ENCODE measurements at regions not wholly inside any gene's neighbourhood (a gene's known extent, or its start where the extent isn't known, plus 50 kb on each side); places are given as distances from the start of the nearest gene placed in this dataset.

GRCh38 chr18:64765908-64766307 lies 617.0 kb upstream of the LINC00305 start:
- H3K4me2 ChIP-seq (ENCODE audit: low read depth, low read length) = no peak overlapping the region
- 0% methylated on average over 3 of the region's 3 CpGs for WGBS (ENCODE audit: low lambda C conversion rate)
- H3K79me2 ChIP-seq (ENCODE audit: insufficient read depth, low read length) = no peaks in the 10 kb centered on the region
- in situ Hi-C loops (cut with HindIII; ENCODE audit: extremely low pct_ligation_motif_present, low pct_unique_long_range_greater_than_20kb) (no loop called here), intact Hi-C loops (cut with micrococcal nuclease; ENCODE audit: unreplicated experiment) (no loop called here)
- BruUV-seq (replicated peaks) = no TSS peak
- no peaks in the 10 kb centered on the region for H4K20me1 ChIP-seq (ENCODE audit: insufficient read depth, low read length)
- H3K4me3 ChIP-seq (replicated peaks in 1 of 3; ENCODE audit: insufficient read depth in 1 of 3, low read depth in 2 of 3, low read length in 3 of 3) = no peak overlapping the region
- H3K36me3 ChIP-seq (replicated peaks in 1 of 2; ENCODE audit: control insufficient read depth in 1 of 2, insufficient read depth in 2 of 2, low read length in 2 of 2) = no peaks in the 10 kb centered on the region
- ChIA-PET POLR2A (no interaction called here), CTCF (ENCODE audit: low intra/inter-chr PET ratio, low total read pairs) (no interaction called here)
- no peak overlapping the region for H3K9ac ChIP-seq (ENCODE audit: insufficient read depth, low read depth, low read length)
- H3K9me3 ChIP-seq (ENCODE audit: low read length) = no peaks in the 10 kb centered on the region
- no peaks in the 10 kb centered on the region for H3K27me3 ChIP-seq (ENCODE audit: control insufficient read depth in 1 of 2, insufficient read depth in 2 of 2, low read length in 2 of 2)
- ATAC-seq = no peak
- TF ChIP-seq IRF2 (CRISPR knock-in tag; IDR thresholded peaks at IDR 0.05) = no peak
- no peak for TF ChIP-seq CREBL2 (CRISPR knock-in tag; IDR thresholded peaks at IDR 0.05; ENCODE audit: borderline replicate concordance)
- TF ChIP-seq ETV6 (CRISPR knock-in tag; conservative IDR thresholded peaks at IDR 0.05) = no peak
- no peak for TF ChIP-seq PLRG1 (conservative IDR thresholded peaks at IDR 0.05)
- no peak for TF ChIP-seq ZNF772 (CRISPR knock-in tag; IDR thresholded peaks at IDR 0.05)
- no peak for TF ChIP-seq ZNF180 (CRISPR knock-in tag; IDR thresholded peaks at IDR 0.05; ENCODE audit: borderline replicate concordance, low read depth)
- TF ChIP-seq RCOR2 (CRISPR knock-in tag; IDR thresholded peaks at IDR 0.05) = no peak
- no peak for TF ChIP-seq HOXA3 (CRISPR knock-in tag; IDR thresholded peaks at IDR 0.05)
- no peak for TF ChIP-seq TBL1XR1 (IDR thresholded peaks at IDR 0.05; ENCODE audit: borderline replicate concordance, low read length, partially characterized antibody)
- TF ChIP-seq CENPX (CRISPR knock-in tag; IDR thresholded peaks at IDR 0.05) = no peak
- no peak for TF ChIP-seq ZNF629 (CRISPR knock-in tag; conservative IDR thresholded peaks at IDR 0.05)
- TF ChIP-seq CREM (IDR thresholded peaks at IDR 0.05) = no peak
- TF ChIP-seq CREM (CRISPR knock-in tag; IDR thresholded peaks at IDR 0.05) = no peak
- no peak for TF ChIP-seq THAP7 (CRISPR knock-in tag; IDR thresholded peaks at IDR 0.05)
- no peak for TF ChIP-seq ZBTB49 (CRISPR knock-in tag; IDR thresholded peaks at IDR 0.05; ENCODE audit: borderline replicate concordance)
- TF ChIP-seq SMC3 (IDR thresholded peaks at IDR 0.05; ENCODE audit: low read length) = no peak
- TF ChIP-seq ZNF431 (CRISPR knock-in tag; IDR thresholded peaks at IDR 0.05; ENCODE audit: borderline replicate concordance, low read depth) = no peak
- TF ChIP-seq E2F1 (CRISPR knock-in tag; IDR thresholded peaks at IDR 0.05) = no peak
- TF ChIP-seq ZNF274 (CRISPR knock-in tag; IDR thresholded peaks at IDR 0.05) = no peak
- TF ChIP-seq KDM5B (CRISPR knock-in tag; IDR thresholded peaks at IDR 0.05; ENCODE audit: borderline replicate concordance) = no peak
- H3K4me1 ChIP-seq (ENCODE audit: insufficient read depth, low read length) = no peaks in the 10 kb centered on the region
- FAIRE-seq = no peak
- DNase-seq (ENCODE audit: low spot score) = no peak
- H2AFZ ChIP-seq (ENCODE audit: low read length) = no peak overlapping the region
- H3K27ac ChIP-seq (ENCODE audit: extremely low read length, insufficient read depth, low read length) = no peak overlapping the region
